ENCODE measurements at regions not wholly inside any gene's neighbourhood (a gene's known extent, or its start where the extent isn't known, plus 50 kb on each side); places are given as distances from the start of the nearest gene placed in this dataset.

GRCh38 chr3:72097053-72097452 is 312.1 kb upstream of the PROK2 start:
- TF ChIP-seq MYC (IDR thresholded peaks at IDR 0.05; ENCODE audit: low read depth, low read length) (no peak), CTCF (IDR thresholded peaks at IDR 0.05; ENCODE audit: low read depth, low read length) (no peak), POLR2A (IDR thresholded peaks at IDR 0.05; ENCODE audit: extremely low read depth, insufficient read length) (no peak)
